ENCODE measurements at regions not wholly inside any gene's neighbourhood (a gene's known extent, or its start where the extent isn't known, plus 50 kb on each side); places are given as distances from the start of the nearest gene placed in this dataset.

- Histone ChIP-seq H3K9ac (ENCODE audit: control insufficient read depth, extremely low read depth, insufficient read depth, low read length) (no peak overlapping the region), H3K27ac (ENCODE audit: control insufficient read depth, insufficient read depth, low read length) (no peak overlapping the region), H3K4me3 (ENCODE audit: control insufficient read depth in 2 of 3, extremely low read depth in 1 of 3, insufficient read depth in 2 of 3, low read depth in 1 of 3, low read length in 3 of 3) (no peak overlapping the region), H4K20me1 (ENCODE audit: control insufficient read depth, extremely low read depth, insufficient read depth, low read length) (no peaks in the 10 kb centered on the region), H3K36me3 (ENCODE audit: control insufficient read depth in 2 of 2, extremely low read depth in 1 of 2, insufficient read depth in 2 of 2, low read length in 2 of 2) (no peaks in the 10 kb centered on the region), H3K4me2 (ENCODE audit: control insufficient read depth, extremely low read depth, insufficient read depth, low read depth, low read length) (no peak overlapping the region), H3K4me1 (ENCODE audit: control insufficient read depth, extremely low read depth, insufficient read depth, low read length) (no peaks in the 10 kb centered on the region), H2AFZ (ENCODE audit: control insufficient read depth, low read length) (no peak overlapping the region), H3K9me3 (ENCODE audit: control insufficient read depth, low read depth, low read length) (no peaks in the 10 kb centered on the region), H3K79me2 (ENCODE audit: control insufficient read depth, insufficient read depth, low read length) (no peaks in the 10 kb centered on the region), H3K9me1 (ENCODE audit: control insufficient read depth, extremely low read depth, insufficient read depth, low read length) (no peaks in the 10 kb centered on the region), H3K27me3 (ENCODE audit: control insufficient read depth, extremely low read depth, insufficient read depth, low read length) (peaks cover 8% of the 10 kb centered on the region)
- TF ChIP-seq CTCF (optimal IDR thresholded peaks at IDR 0.05 in 1 of 3, IDR thresholded peaks at IDR 0.05 in 1 of 3, conservative IDR thresholded peaks at IDR 0.05 in 1 of 3; ENCODE audit: extremely low read depth in 1 of 3, insufficient read depth in 2 of 3, low read length in 3 of 3) (no peak), EZH2 (IDR thresholded peaks at IDR 0.05; ENCODE audit: low read length) (no peak)
- dilution Hi-C loops (cut with MboI; ENCODE audit: extremely low pct_ligation_motif_present, low sequenced_read_pairs), result no loop called here
- no peak for DNase-seq (ENCODE audit: low read depth, low spot score)
- no peak for FAIRE-seq
Measured at GRCh38 chr16:86343027-86343795, 167.1 kb upstream of the FOXF1 start.

GRCh38 chr16:86343796-86344585, 166.3 kb upstream of the FOXF1 start:
- Histone ChIP-seq H3K9ac (ENCODE audit: control insufficient read depth, extremely low read depth, insufficient read depth, low read length) (no peak overlapping the region), H3K9me3 (ENCODE audit: control insufficient read depth, low read depth, low read length) (no peaks in the 10 kb centered on the region), H3K4me3 (ENCODE audit: control insufficient read depth in 2 of 3, extremely low read depth in 1 of 3, insufficient read depth in 2 of 3, low read depth in 1 of 3, low read length in 3 of 3) (no peak overlapping the region), H2AFZ (ENCODE audit: control insufficient read depth, low read length) (no peak overlapping the region), H3K36me3 (ENCODE audit: control insufficient read depth in 2 of 2, extremely low read depth in 1 of 2, insufficient read depth in 2 of 2, low read length in 2 of 2) (no peaks in the 10 kb centered on the region), H3K4me2 (ENCODE audit: control insufficient read depth, extremely low read depth, insufficient read depth, low read depth, low read length) (no peak overlapping the region), H4K20me1 (ENCODE audit: control insufficient read depth, extremely low read depth, insufficient read depth, low read length) (no peaks in the 10 kb centered on the region), H3K27me3 (ENCODE audit: control insufficient read depth, extremely low read depth, insufficient read depth, low read length) (peaks cover 8% of the 10 kb centered on the region), H3K27ac (ENCODE audit: control insufficient read depth, insufficient read depth, low read length) (no peak overlapping the region), H3K79me2 (ENCODE audit: control insufficient read depth, insufficient read depth, low read length) (no peaks in the 10 kb centered on the region), H3K4me1 (ENCODE audit: control insufficient read depth, extremely low read depth, insufficient read depth, low read length) (no peaks in the 10 kb centered on the region), H3K9me1 (ENCODE audit: control insufficient read depth, extremely low read depth, insufficient read depth, low read length) (no peaks in the 10 kb centered on the region)
- FAIRE-seq (no peak), DNase-seq (ENCODE audit: low read depth, low spot score) (no peak)
- TF ChIP-seq EZH2 (IDR thresholded peaks at IDR 0.05; ENCODE audit: low read length) (no peak), CTCF (optimal IDR thresholded peaks at IDR 0.05 in 1 of 3, IDR thresholded peaks at IDR 0.05 in 1 of 3, conservative IDR thresholded peaks at IDR 0.05 in 1 of 3; ENCODE audit: extremely low read depth in 1 of 3, insufficient read depth in 2 of 3, low read length in 3 of 3) (no peak)
- dilution Hi-C loops (cut with MboI; ENCODE audit: extremely low pct_ligation_motif_present, low sequenced_read_pairs), result no loop called here

Data from keratinocyte (primary cell).